ENCODE measurements at regions not wholly inside any gene's neighbourhood (a gene's known extent, or its start where the extent isn't known, plus 50 kb on each side); places are given as distances from the start of the nearest gene placed in this dataset.
"Not testable (repeated sequence)": the region's sequence is repeated elsewhere in the genome, so short reads cannot be mapped to it uniquely, and the experiment has no call there.

- Histone ChIP-seq H3K36me3 (no peaks in the 10 kb centered on the region), H3K4me3 (no peak overlapping the region), H3K4me1 (peaks cover 0 to 5% (median 0%) of the 10 kb centered on the region in 6 donors), H3K27me3 (replicated peaks in 1 of 7) (peaks cover 0 to 10% (median 0%) of the 10 kb centered on the region in 7 donors), H3K9me3 (peaks cover 2 to 58% (median 22%) of the 10 kb centered on the region in 8 donors), H3K27ac (no peak overlapping the region)
- intact Hi-C loops (cut with DNase I; ENCODE audit: low total_unique reads), result loop anchor here (5.0 kb wide), 1 partner anchor 1902 kb away; no protein-coding TSS in a partner anchor
- DNase-seq, result peak; percentile 83
- 69 to 82% (median 81%) methylated on average over 12 of the region's 12 CpGs for WGBS, 5 donors
- TF ChIP-seq CTCF (IDR thresholded peaks at IDR 0.05 in 8 of 11, conservative IDR thresholded peaks at IDR 0.05 in 3 of 11), result no peak
- no peak for TF ChIP-seq POLR2A (IDR thresholded peaks at IDR 0.05)
- no peak for TF ChIP-seq POLR2AphosphoS5 (IDR thresholded peaks at IDR 0.05)
Observed at GRCh38 chr15:20344601-20345400, 196.8 kb downstream of the GOLGA6L6 start.

- H3K36me3 ChIP-seq; H3K27ac ChIP-seq; H3K27me3 ChIP-seq (replicated peaks in 1 of 7); H3K4me1 ChIP-seq; H3K4me3 ChIP-seq; intact Hi-C loops (cut with DNase I; ENCODE audit: low total_unique reads): not testable (repeated sequence)
- 81 to 86% (median 82%) methylated on average over 6 to 10 of the region's 10 CpGs for WGBS, 5 donors
- peaks cover 2 to 58% (median 22%) of the 10 kb centered on the region in 8 donors for H3K9me3 ChIP-seq
- DNase-seq, result peak; percentile 85
Observed at GRCh38 chr15:20343395-20344211, 198.0 kb downstream of the GOLGA6L6 start.

- not testable (repeated sequence) for H3K27ac ChIP-seq
Observed at GRCh38 chr15:20342601-20343394, 198.8 kb downstream of the GOLGA6L6 start.

GRCh38 chr15:20341901-20342600 is 199.5 kb downstream of the GOLGA6L6 start:
- TF ChIP-seq CTCF (IDR thresholded peaks at IDR 0.05 in 8 of 11, conservative IDR thresholded peaks at IDR 0.05 in 3 of 11) (no peak), POLR2A (IDR thresholded peaks at IDR 0.05) (no peak), POLR2AphosphoS5 (IDR thresholded peaks at IDR 0.05) (no peak)
- intact Hi-C loops (cut with DNase I; ENCODE audit: low total_unique reads), result no loop called here
- H3K9me3 ChIP-seq, result peaks cover 2 to 54% (median 25%) of the 10 kb centered on the region in 8 donors
- H3K27ac ChIP-seq, result no peak overlapping the region
- DNase-seq, result peak; percentile 95
- WGBS, 5 donors, result 48 to 79% (median 73%) methylated on average over 5 of the region's 5 CpGs
- no peaks in the 10 kb centered on the region for H3K36me3 ChIP-seq
- H3K4me3 ChIP-seq, result no peak overlapping the region
- H3K4me1 ChIP-seq, result peaks cover 0 to 5% (median 0%) of the 10 kb centered on the region in 6 donors
- H3K27me3 ChIP-seq (replicated peaks in 1 of 7), result no peaks in the 10 kb centered on the region

More at GRCh38 chr15:20342601-20343394, 198.8 kb downstream of the GOLGA6L6 start:
- H3K4me1 ChIP-seq; intact Hi-C loops (cut with DNase I; ENCODE audit: low total_unique reads); H3K4me3 ChIP-seq; H3K36me3 ChIP-seq; H3K27me3 ChIP-seq (replicated peaks in 1 of 7): not testable (repeated sequence)
- peaks cover 2 to 57% (median 22%) of the 10 kb centered on the region in 8 donors for H3K9me3 ChIP-seq
- 34 to 76% (median 68%) methylated on average over 2 to 4 of the region's 4 CpGs for WGBS, 5 donors
- DNase-seq, result peak; percentile 74
